IMR-90 (cell line): ENCODE measurements at regions not wholly inside any gene's neighbourhood (a gene's known extent, or its start where the extent isn't known, plus 50 kb on each side); places are given as distances from the start of the nearest gene placed in this dataset.

Source experiments
- ATAC-seq: fragments of 200-7000 bp; cut with Tn5 transposase; 2 replicates; pipeline ENCODE4 v1.9.1; 2020; ENCODE audit warnings: low read depth, mild to moderate bottlenecking, moderate library complexity
- BruUV-seq: library from RNA; stranded (reverse); fragments of 400-500 nt; replicated peaks from 2 replicates; lab custom pipeline; 2021; lab: Mats Ljungman, UMichigan
- CTCF ChIA-PET: fragments of 300-600 bp; formaldehyde crosslinking; extraction: SDS; loops from one replicate; lab custom pipeline; 2021; ENCODE audit warnings: antibody characterized with exemption; lab: Yijun Ruan, JAX
- POLR2A ChIA-PET: fragments of 300-600 bp; sonication (Branson Sonifier 250); formaldehyde crosslinking; loops from one replicate; lab custom pipeline; 2022; ENCODE audit warnings: antibody characterized with exemption; ENCODE audit not compliant: unreplicated experiment; lab: Charles Lee
- DNase-seq: peaks from one replicate; pipeline ENCODE4 v3.0.0; 2013
- H2AFZ ChIP-seq: replicated peaks from 2 replicates; pipeline ENCODE3; 2013; ENCODE audit warnings: low read length, mild to moderate bottlenecking; ENCODE audit not compliant: poor library complexity
- H2AK5ac ChIP-seq: 2 replicates; pipeline ENCODE4 v1.6.1; 2013; ENCODE audit warnings: low read depth, low read length, inconsistent platforms
- H2AK9ac ChIP-seq: replicated peaks from 2 replicates; pipeline ENCODE3; 2013; ENCODE audit warnings: mild to moderate bottlenecking, low read depth, low read length, moderate library complexity; ENCODE audit not compliant: poor library complexity
- H2BK120ac ChIP-seq: 2 replicates; pipeline ENCODE4 v1.6.1; 2013; ENCODE audit warnings: low read depth, low read length, inconsistent platforms
- H2BK15ac ChIP-seq: 3 replicates; pipeline ENCODE4 v1.6.1; 2013; ENCODE audit warnings: low read depth, low read length, inconsistent platforms
- H2BK20ac ChIP-seq: 2 replicates; pipeline ENCODE4 v1.6.1; 2013; ENCODE audit warnings: low read depth, mild to moderate bottlenecking, inconsistent platforms, low read length, moderate library complexity
- H2BK5ac ChIP-seq: 2 replicates; pipeline ENCODE4 v1.6.1; 2013; ENCODE audit warnings: mild to moderate bottlenecking, low read depth, low read length, inconsistent platforms; ENCODE audit not compliant: poor library complexity, severe bottlenecking
- H3K14ac ChIP-seq: replicated peaks from 2 replicates; pipeline ENCODE4 v1.6.1; 2013; ENCODE audit warnings: low read depth, low read length, inconsistent platforms
- H3K18ac ChIP-seq: 2 replicates; pipeline ENCODE4 v1.6.1; 2013; ENCODE audit warnings: low read depth, low read length, control low read depth
- H3K23ac ChIP-seq: 2 replicates; pipeline ENCODE4 v1.6.1; 2013; ENCODE audit warnings: low read depth, low read length, inconsistent platforms
- H3K27ac ChIP-seq: 2 replicates; pipeline ENCODE4 v1.5.1; 2013; ENCODE audit warnings: mild to moderate bottlenecking, control low read depth, low read length; ENCODE audit not compliant: insufficient read depth
- H3K27me3 ChIP-seq: 2 replicates; pipeline ENCODE4 v1.6.1; 2013; ENCODE audit warnings: low read length; ENCODE audit not compliant: control insufficient read depth, insufficient read depth
- H3K36me3 ChIP-seq: 2 replicates; pipeline ENCODE4 v1.6.1; 2013; ENCODE audit warnings: low read length, mixed read lengths; ENCODE audit not compliant: control insufficient read depth, insufficient read depth
- H3K4ac ChIP-seq: 2 replicates; pipeline ENCODE4 v1.6.1; 2013; ENCODE audit warnings: low read depth, low read length, inconsistent platforms
- H3K4me1 ChIP-seq: 2 replicates; pipeline ENCODE4 v1.6.1; 2013; ENCODE audit warnings: low read length, mixed read lengths; ENCODE audit not compliant: control insufficient read depth, insufficient read depth
- H3K4me2 ChIP-seq: 2 replicates; pipeline ENCODE4 v1.6.1; 2013; ENCODE audit warnings: low read depth, mild to moderate bottlenecking, control low read depth, low read length, moderate library complexity
- H3K4me3 ChIP-seq: 2 replicates; pipeline ENCODE4 v1.5.1; 2013; ENCODE audit warnings: low read depth, mild to moderate bottlenecking, control low read depth, low read length, moderate library complexity; ENCODE audit not compliant: insufficient read depth
- H3K56ac ChIP-seq: 2 replicates; pipeline ENCODE4 v1.6.1; 2013; ENCODE audit warnings: low read length, inconsistent platforms; ENCODE audit not compliant: insufficient read depth; ENCODE audit errors: extremely low read depth
- H3K79me1 ChIP-seq, 2 experiments: 2 replicates each; pipeline ENCODE4 v1.6.1; 2013; ENCODE audit warnings: low read length in 2 of 2, inconsistent platforms in 1 of 2, low read depth in 1 of 2
- H3K9ac ChIP-seq: 2 replicates; pipeline ENCODE4 v1.6.1; 2013; ENCODE audit warnings: low read depth, low read length, control low read depth
- H3K9me1 ChIP-seq: 2 replicates; pipeline ENCODE4 v1.6.1; 2013; ENCODE audit warnings: low read length, inconsistent platforms; ENCODE audit not compliant: insufficient read depth
- H3K9me3 ChIP-seq: 2 replicates; pipeline ENCODE4 v1.6.1; 2013; ENCODE audit warnings: low read length; ENCODE audit not compliant: control insufficient read depth, insufficient read depth
- H4K20me1 ChIP-seq: 2 replicates; pipeline ENCODE4 v1.6.1; 2013; ENCODE audit warnings: low read length, inconsistent platforms; ENCODE audit not compliant: insufficient read depth
- H4K5ac ChIP-seq: 2 replicates; pipeline ENCODE4 v1.6.1; 2013; ENCODE audit warnings: mild to moderate bottlenecking, low read depth, low read length, control low read depth
- H4K8ac ChIP-seq, 2 experiments: 2 replicates each; pipeline ENCODE4 v1.6.1; 2013; ENCODE audit warnings: low read depth in 2 of 2, low read length in 2 of 2, control low read depth in 1 of 2, inconsistent platforms in 1 of 2
- H4K91ac ChIP-seq: 2 replicates; pipeline ENCODE4 v1.6.1; 2013; ENCODE audit warnings: low read depth, low read length, inconsistent platforms; ENCODE audit not compliant: insufficient read depth
- CEBPB ChIP-seq: IDR thresholded peaks from 2 replicates; pipeline ENCODE4 v1.6.1; 2012; ENCODE audit warnings: low read depth, low read length, improper control_type of control experiment
- CHD1 ChIP-seq: IDR thresholded peaks from 2 replicates; pipeline ENCODE4 v1.6.1; 2012; ENCODE audit warnings: low read depth, low read length, improper control_type of control experiment
- MAFK ChIP-seq: IDR thresholded peaks from 2 replicates; pipeline ENCODE4 v1.6.1; 2012; ENCODE audit warnings: low read depth, low read length, improper control_type of control experiment
- NFE2L2 ChIP-seq: fragments of 150-350 bp; IDR thresholded peaks from 2 replicates; pipeline ENCODE4 v1.6.1; 2016; ENCODE audit warnings: low read depth, mild to moderate bottlenecking, low read length
- RAD21 ChIP-seq: IDR thresholded peaks from 2 replicates; pipeline ENCODE4 v1.6.1; 2012; ENCODE audit warnings: low read length, improper control_type of control experiment
- RFX5 ChIP-seq: IDR thresholded peaks from 2 replicates; pipeline ENCODE4 v1.8.0; 2012; ENCODE audit warnings: low read depth, mild to moderate bottlenecking, low read length, moderate library complexity
- SMC3 ChIP-seq: fragments of 150-350 bp; IDR thresholded peaks from 2 replicates; pipeline ENCODE4 v1.6.1; 2016; ENCODE audit warnings: low read depth, mild to moderate bottlenecking, antibody characterized with exemption, low read length, moderate library complexity
- WGBS, 2 experiments: methylation state at CpG; one replicate each; pipeline versions ENCODE4 v1.1.5 to v1.1.7; 2013; ENCODE audit warnings: missing lambda C conversion rate in 2 of 2; ENCODE audit not compliant: insufficient read length in 1 of 2; ENCODE audit errors: extremely low coverage in 2 of 2; 5-methylcytosine and 5-hydroxymethylcytosine counted together
- dilution Hi-C: fragments of 300-500 bp; cut with HindIII; formaldehyde crosslinking; loops from one replicate; pipeline ENCODE4 v1.14.3; 2018; ENCODE audit warnings: low sequenced_read_pairs; ENCODE audit not compliant: unreplicated experiment
- in situ Hi-C: fragments of 300-500 bp; cut with MboI; formaldehyde crosslinking; loops from 3 replicates; pipeline ENCODE4 v1.14.3; 2019; ENCODE audit warnings: low sequenced_read_pairs, inconsistent platforms, mixed read lengths
- intact Hi-C: fragments of 100-400 bp; cut with micrococcal nuclease; formaldehyde crosslinking; loops from 2 replicates; pipeline ENCODE4 v1.10.0; 2022
- TF ChIP-seq, protein P1 (sequence below): conservative IDR thresholded peaks from 2 replicates; pipeline ENCODE4 v1.5.1; 2012; ENCODE audit warnings: mild to moderate bottlenecking, low read depth, low read length, improper control_type of control experiment
- TF ChIP-seq, protein P2 (sequence below): fragments of 150-350 bp; IDR thresholded peaks from 2 replicates; pipeline ENCODE4 v1.6.1; 2016; ENCODE audit warnings: low read depth, mild to moderate bottlenecking, low read length, moderate library complexity, borderline replicate concordance

- Histone ChIP-seq H2AFZ (no peak overlapping the region), H3K27ac (no peak overlapping the region), H2BK5ac (no peak overlapping the region), H3K14ac (no peak overlapping the region), H3K4me2 (no peak overlapping the region), H4K20me1 (no peaks in the 10 kb centered on the region), H3K18ac (no peak overlapping the region), H3K23ac (no peak overlapping the region), H3K36me3 (no peaks in the 10 kb centered on the region), H3K4me3 (no peak overlapping the region), H4K8ac (no peak overlapping the region), H2BK120ac (no peak overlapping the region), H2AK9ac (no peak overlapping the region), H2BK20ac (no peak overlapping the region), H3K56ac (no peak overlapping the region), H3K9me3 (peaks cover 46% of the 10 kb centered on the region), H3K9me1 (no peaks in the 10 kb centered on the region), H3K79me1 (no peaks in the 10 kb centered on the region), H3K9ac (no peak overlapping the region), H2BK15ac (no peak overlapping the region), H3K27me3 (no peaks in the 10 kb centered on the region), H3K4ac (no peak overlapping the region), H2AK5ac (no peak overlapping the region), H4K5ac (no peak overlapping the region), H4K91ac (no peak overlapping the region), H3K4me1 (no peaks in the 10 kb centered on the region)
- no TSS peak for BruUV-seq
- ATAC-seq = no peak
- in situ Hi-C loops (no loop called here), dilution Hi-C loops (no loop called here), intact Hi-C loops (no loop called here)
- CTCF ChIA-PET = no interaction called here
- no peak for TF ChIP-seq CEBPB
- TF ChIP-seq NFE2L2 = no peak
- TF ChIP-seq RFX5 = no peak
- TF ChIP-seq SMC3 = no peak
- TF ChIP-seq MAFK = no peak
- TF ChIP-seq RAD21 = no peak
- TF ChIP-seq, protein P1, sequence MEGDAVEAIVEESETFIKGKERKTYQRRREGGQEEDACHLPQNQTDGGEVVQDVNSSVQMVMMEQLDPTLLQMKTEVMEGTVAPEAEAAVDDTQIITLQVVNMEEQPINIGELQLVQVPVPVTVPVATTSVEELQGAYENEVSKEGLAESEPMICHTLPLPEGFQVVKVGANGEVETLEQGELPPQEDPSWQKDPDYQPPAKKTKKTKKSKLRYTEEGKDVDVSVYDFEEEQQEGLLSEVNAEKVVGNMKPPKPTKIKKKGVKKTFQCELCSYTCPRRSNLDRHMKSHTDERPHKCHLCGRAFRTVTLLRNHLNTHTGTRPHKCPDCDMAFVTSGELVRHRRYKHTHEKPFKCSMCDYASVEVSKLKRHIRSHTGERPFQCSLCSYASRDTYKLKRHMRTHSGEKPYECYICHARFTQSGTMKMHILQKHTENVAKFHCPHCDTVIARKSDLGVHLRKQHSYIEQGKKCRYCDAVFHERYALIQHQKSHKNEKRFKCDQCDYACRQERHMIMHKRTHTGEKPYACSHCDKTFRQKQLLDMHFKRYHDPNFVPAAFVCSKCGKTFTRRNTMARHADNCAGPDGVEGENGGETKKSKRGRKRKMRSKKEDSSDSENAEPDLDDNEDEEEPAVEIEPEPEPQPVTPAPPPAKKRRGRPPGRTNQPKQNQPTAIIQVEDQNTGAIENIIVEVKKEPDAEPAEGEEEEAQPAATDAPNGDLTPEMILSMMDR = no peak
- no peak for TF ChIP-seq CHD1
- TF ChIP-seq, protein P2, sequence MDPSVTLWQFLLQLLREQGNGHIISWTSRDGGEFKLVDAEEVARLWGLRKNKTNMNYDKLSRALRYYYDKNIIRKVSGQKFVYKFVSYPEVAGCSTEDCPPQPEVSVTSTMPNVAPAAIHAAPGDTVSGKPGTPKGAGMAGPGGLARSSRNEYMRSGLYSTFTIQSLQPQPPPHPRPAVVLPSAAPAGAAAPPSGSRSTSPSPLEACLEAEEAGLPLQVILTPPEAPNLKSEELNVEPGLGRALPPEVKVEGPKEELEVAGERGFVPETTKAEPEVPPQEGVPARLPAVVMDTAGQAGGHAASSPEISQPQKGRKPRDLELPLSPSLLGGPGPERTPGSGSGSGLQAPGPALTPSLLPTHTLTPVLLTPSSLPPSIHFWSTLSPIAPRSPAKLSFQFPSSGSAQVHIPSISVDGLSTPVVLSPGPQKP = no peak
- no CpG with 5 or more reads among the region's 4 CpGs for WGBS, 2 experiments
- POLR2A ChIA-PET = no interaction called here
- DNase-seq = no peak
These were observed 175.3 kb downstream of the KIF26A start for GRCh38 chr14:104313674-104314073.
